IMR-90 (cell line): ENCODE measurements at regions not wholly inside any gene's neighbourhood (a gene's known extent, or its start where the extent isn't known, plus 50 kb on each side); places are given as distances from the start of the nearest gene placed in this dataset.

Experiments
- ATAC-seq: fragments of 200-7000 bp; cut with Tn5 transposase; 2 replicates; pipeline ENCODE4 v1.9.1; 2020; ENCODE audit warnings: low read depth, mild to moderate bottlenecking, moderate library complexity
- BruUV-seq: library from RNA; stranded (reverse); fragments of 400-500 nt; replicated peaks from 2 replicates; lab custom pipeline; 2021; lab: Mats Ljungman, UMichigan
- CTCF ChIA-PET: fragments of 300-600 bp; formaldehyde crosslinking; extraction: SDS; loops from one replicate; lab custom pipeline; 2021; ENCODE audit warnings: antibody characterized with exemption; lab: Yijun Ruan, JAX
- POLR2A ChIA-PET: fragments of 300-600 bp; sonication (Branson Sonifier 250); formaldehyde crosslinking; loops from one replicate; lab custom pipeline; 2022; ENCODE audit warnings: antibody characterized with exemption; ENCODE audit not compliant: unreplicated experiment; lab: Charles Lee
- DNase-seq: peaks from one replicate; pipeline ENCODE4 v3.0.0; 2013
- H2AFZ ChIP-seq: replicated peaks from 2 replicates; pipeline ENCODE3; 2013; ENCODE audit warnings: low read length, mild to moderate bottlenecking; ENCODE audit not compliant: poor library complexity
- H2AK5ac ChIP-seq: 2 replicates; pipeline ENCODE4 v1.6.1; 2013; ENCODE audit warnings: low read depth, low read length, inconsistent platforms
- H2AK9ac ChIP-seq: replicated peaks from 2 replicates; pipeline ENCODE3; 2013; ENCODE audit warnings: mild to moderate bottlenecking, low read depth, low read length, moderate library complexity; ENCODE audit not compliant: poor library complexity
- H2BK120ac ChIP-seq: 2 replicates; pipeline ENCODE4 v1.6.1; 2013; ENCODE audit warnings: low read depth, low read length, inconsistent platforms
- H2BK15ac ChIP-seq: 3 replicates; pipeline ENCODE4 v1.6.1; 2013; ENCODE audit warnings: low read depth, low read length, inconsistent platforms
- H2BK20ac ChIP-seq: 2 replicates; pipeline ENCODE4 v1.6.1; 2013; ENCODE audit warnings: low read depth, mild to moderate bottlenecking, inconsistent platforms, low read length, moderate library complexity
- H2BK5ac ChIP-seq: 2 replicates; pipeline ENCODE4 v1.6.1; 2013; ENCODE audit warnings: mild to moderate bottlenecking, low read depth, low read length, inconsistent platforms; ENCODE audit not compliant: poor library complexity, severe bottlenecking
- H3K14ac ChIP-seq: replicated peaks from 2 replicates; pipeline ENCODE4 v1.6.1; 2013; ENCODE audit warnings: low read depth, low read length, inconsistent platforms
- H3K18ac ChIP-seq: 2 replicates; pipeline ENCODE4 v1.6.1; 2013; ENCODE audit warnings: low read depth, low read length, control low read depth
- H3K23ac ChIP-seq: 2 replicates; pipeline ENCODE4 v1.6.1; 2013; ENCODE audit warnings: low read depth, low read length, inconsistent platforms
- H3K27ac ChIP-seq: 2 replicates; pipeline ENCODE4 v1.5.1; 2013; ENCODE audit warnings: mild to moderate bottlenecking, control low read depth, low read length; ENCODE audit not compliant: insufficient read depth
- H3K27me3 ChIP-seq: 2 replicates; pipeline ENCODE4 v1.6.1; 2013; ENCODE audit warnings: low read length; ENCODE audit not compliant: control insufficient read depth, insufficient read depth
- H3K36me3 ChIP-seq: 2 replicates; pipeline ENCODE4 v1.6.1; 2013; ENCODE audit warnings: low read length, mixed read lengths; ENCODE audit not compliant: control insufficient read depth, insufficient read depth
- H3K4ac ChIP-seq: 2 replicates; pipeline ENCODE4 v1.6.1; 2013; ENCODE audit warnings: low read depth, low read length, inconsistent platforms
- H3K4me1 ChIP-seq: 2 replicates; pipeline ENCODE4 v1.6.1; 2013; ENCODE audit warnings: low read length, mixed read lengths; ENCODE audit not compliant: control insufficient read depth, insufficient read depth
- H3K4me2 ChIP-seq: 2 replicates; pipeline ENCODE4 v1.6.1; 2013; ENCODE audit warnings: low read depth, mild to moderate bottlenecking, control low read depth, low read length, moderate library complexity
- H3K4me3 ChIP-seq: 2 replicates; pipeline ENCODE4 v1.5.1; 2013; ENCODE audit warnings: low read depth, mild to moderate bottlenecking, control low read depth, low read length, moderate library complexity; ENCODE audit not compliant: insufficient read depth
- H3K56ac ChIP-seq: 2 replicates; pipeline ENCODE4 v1.6.1; 2013; ENCODE audit warnings: low read length, inconsistent platforms; ENCODE audit not compliant: insufficient read depth; ENCODE audit errors: extremely low read depth
- H3K79me1 ChIP-seq, 2 experiments: 2 replicates each; pipeline ENCODE4 v1.6.1; 2013; ENCODE audit warnings: low read length in 2 of 2, inconsistent platforms in 1 of 2, low read depth in 1 of 2
- H3K9ac ChIP-seq: 2 replicates; pipeline ENCODE4 v1.6.1; 2013; ENCODE audit warnings: low read depth, low read length, control low read depth
- H3K9me1 ChIP-seq: 2 replicates; pipeline ENCODE4 v1.6.1; 2013; ENCODE audit warnings: low read length, inconsistent platforms; ENCODE audit not compliant: insufficient read depth
- H3K9me3 ChIP-seq: 2 replicates; pipeline ENCODE4 v1.6.1; 2013; ENCODE audit warnings: low read length; ENCODE audit not compliant: control insufficient read depth, insufficient read depth
- H4K20me1 ChIP-seq: 2 replicates; pipeline ENCODE4 v1.6.1; 2013; ENCODE audit warnings: low read length, inconsistent platforms; ENCODE audit not compliant: insufficient read depth
- H4K5ac ChIP-seq: 2 replicates; pipeline ENCODE4 v1.6.1; 2013; ENCODE audit warnings: mild to moderate bottlenecking, low read depth, low read length, control low read depth
- H4K8ac ChIP-seq, 2 experiments: 2 replicates each; pipeline ENCODE4 v1.6.1; 2013; ENCODE audit warnings: low read depth in 2 of 2, low read length in 2 of 2, control low read depth in 1 of 2, inconsistent platforms in 1 of 2
- H4K91ac ChIP-seq: 2 replicates; pipeline ENCODE4 v1.6.1; 2013; ENCODE audit warnings: low read depth, low read length, inconsistent platforms; ENCODE audit not compliant: insufficient read depth
- FOS ChIP-seq: fragments of 150-350 bp; IDR thresholded peaks from 2 replicates; pipeline ENCODE4 v1.6.1; 2016; ENCODE audit warnings: low read depth, low read length
- RAD21 ChIP-seq: IDR thresholded peaks from 2 replicates; pipeline ENCODE4 v1.6.1; 2012; ENCODE audit warnings: low read length, improper control_type of control experiment
- USF2 ChIP-seq: fragments of 150-350 bp; IDR thresholded peaks from 2 replicates; pipeline ENCODE4 v1.6.1; 2017; ENCODE audit warnings: mild to moderate bottlenecking, antibody characterized with exemption, low read length, low read depth
- WGBS, 2 experiments: methylation state at CpG; one replicate each; pipeline versions ENCODE4 v1.1.5 to v1.1.7; 2013; ENCODE audit warnings: missing lambda C conversion rate in 2 of 2; ENCODE audit not compliant: insufficient read length in 1 of 2; ENCODE audit errors: extremely low coverage in 2 of 2; 5-methylcytosine and 5-hydroxymethylcytosine counted together
- dilution Hi-C: fragments of 300-500 bp; cut with HindIII; formaldehyde crosslinking; loops from one replicate; pipeline ENCODE4 v1.14.3; 2018; ENCODE audit warnings: low sequenced_read_pairs; ENCODE audit not compliant: unreplicated experiment
- in situ Hi-C: fragments of 300-500 bp; cut with MboI; formaldehyde crosslinking; loops from 3 replicates; pipeline ENCODE4 v1.14.3; 2019; ENCODE audit warnings: low sequenced_read_pairs, inconsistent platforms, mixed read lengths
- intact Hi-C: fragments of 100-400 bp; cut with micrococcal nuclease; formaldehyde crosslinking; loops from 2 replicates; pipeline ENCODE4 v1.10.0; 2022

GRCh38 chr1:227374846-227375245 lies 56.6 kb upstream of the CDC42BPA start:
- H4K8ac ChIP-seq, result no peak overlapping the region
- TF ChIP-seq RAD21, result no peak
- TF ChIP-seq FOS, result no peak
- TF ChIP-seq USF2, result no peak
- H4K20me1 ChIP-seq, result no peaks in the 10 kb centered on the region
- H2BK120ac ChIP-seq, result no peak overlapping the region
- in situ Hi-C loops (no loop called here), dilution Hi-C loops (no loop called here), intact Hi-C loops (no loop called here)
- no peak overlapping the region for H3K18ac ChIP-seq
- no peak overlapping the region for H3K56ac ChIP-seq
- H3K27ac ChIP-seq, result no peak overlapping the region
- H2BK5ac ChIP-seq, result no peak overlapping the region
- no CpG with 5 or more reads among the region's 1 CpG for WGBS, 2 experiments
- no TSS peak for BruUV-seq
- H3K9me3 ChIP-seq, result no peaks in the 10 kb centered on the region
- no peak overlapping the region for H3K4me2 ChIP-seq
- ATAC-seq (no peak), DNase-seq (no peak)
- no peak overlapping the region for H3K4ac ChIP-seq
- no peak overlapping the region for H2BK15ac ChIP-seq
- no peaks in the 10 kb centered on the region for H3K79me1 ChIP-seq
- no peak overlapping the region for H2AK5ac ChIP-seq
- H3K9me1 ChIP-seq, result no peaks in the 10 kb centered on the region
- H4K5ac ChIP-seq, result no peak overlapping the region
- H3K36me3 ChIP-seq, result no peaks in the 10 kb centered on the region
- ChIA-PET POLR2A (no interaction called here), CTCF (no interaction called here)
- H2AK9ac ChIP-seq, result no peak overlapping the region
- H2BK20ac ChIP-seq, result no peak overlapping the region
- H2AFZ ChIP-seq, result no peak overlapping the region
- H3K23ac ChIP-seq, result no peak overlapping the region
- no peak overlapping the region for H3K9ac ChIP-seq
- H3K27me3 ChIP-seq, result no peaks in the 10 kb centered on the region
- H3K4me3 ChIP-seq, result no peak overlapping the region
- no peaks in the 10 kb centered on the region for H3K4me1 ChIP-seq
- H3K14ac ChIP-seq, result no peak overlapping the region
- H4K91ac ChIP-seq, result no peak overlapping the region
